Endothelial cell of umbilical vein (primary cell): ENCODE measurements at regions not wholly inside any gene's neighbourhood (a gene's known extent, or its start where the extent isn't known, plus 50 kb on each side); places are given as distances from the start of the nearest gene placed in this dataset.

Experiments used
- BruUV-seq: library from RNA; stranded (reverse); fragments of 400-500 nt; replicated peaks from 2 replicates; lab custom pipeline; 2021; lab: Mats Ljungman, UMichigan
- CTCF ChIA-PET: fragments of 300-600, 350-600 bp; sonication (Branson Sonifier 250); formaldehyde crosslinking; loops from one replicate; lab custom pipeline; 2021; ENCODE audit warnings: antibody characterized with exemption, inconsistent platforms; lab: Charles Lee
- POLR2A ChIA-PET: fragments of 300-600, 350-600 bp; sonication (Branson Sonifier 250); formaldehyde crosslinking; loops from one replicate; lab custom pipeline; 2021; ENCODE audit warnings: antibody characterized with exemption, inconsistent platforms; lab: Charles Lee
- DNase-seq: peaks from one replicate; pipeline ENCODE4 v3.0.0-alpha.2; 2011; ENCODE audit warnings: low read depth, low spot score
- FAIRE-seq: peaks from 2 replicates; lab custom pipeline; 2011; peaks lifted over from hg19 to GRCh38; lab: Jason Lieb, UNC
- H2AFZ ChIP-seq: 2 replicates; pipeline ENCODE4 v1.6.0; 2012; ENCODE audit warnings: low read depth, low read length, control low read depth, inconsistent platforms
- H3K27ac ChIP-seq: 2 replicates; pipeline ENCODE4 v1.5.1; 2011; ENCODE audit warnings: low read depth, mild to moderate bottlenecking, control low read depth, low read length, moderate library complexity; ENCODE audit not compliant: insufficient read depth
- H3K27me3 ChIP-seq, 2 experiments: 2 replicates each; pipeline versions ENCODE4 v1.6.0 to v1.6.1; 2011; ENCODE audit warnings: low read length in 2 of 2, mixed read lengths in 1 of 2; ENCODE audit not compliant: control insufficient read depth in 2 of 2, insufficient read depth in 2 of 2
- H3K36me3 ChIP-seq, 2 experiments: 2 replicates in 1 of 2; 3 replicates in 1 of 2; pipeline ENCODE4 v1.5.1; 2011; ENCODE audit warnings: low read length in 2 of 2, mild to moderate bottlenecking in 1 of 2, moderate library complexity in 1 of 2; ENCODE audit not compliant: control insufficient read depth in 2 of 2, insufficient read depth in 2 of 2; ENCODE audit errors: extremely low read depth in 1 of 2
- H3K4me1 ChIP-seq: 3 replicates; pipeline ENCODE4 v1.5.1; 2011; ENCODE audit warnings: mild to moderate bottlenecking, low read length; ENCODE audit not compliant: control insufficient read depth, insufficient read depth; ENCODE audit errors: extremely low read depth
- H3K4me2 ChIP-seq: 2 replicates; pipeline ENCODE4 v1.6.1; 2011; ENCODE audit warnings: low read length, control low read depth, mixed read lengths; ENCODE audit not compliant: insufficient read depth
- H3K4me3 ChIP-seq, 3 experiments: fragments of 200-600 bp in 1 of 3; sonication (generic), shearing (Covaris generic) in 1 of 3; replicated peaks in 1 of 3; 2 replicates each; pipeline ENCODE4 v1.5.1; 2011 to 2016; ENCODE audit warnings: control low read depth in 3 of 3, low read length in 3 of 3, mild to moderate bottlenecking in 2 of 3, inconsistent platforms in 1 of 3, low read depth in 1 of 3, moderate library complexity in 1 of 3; ENCODE audit not compliant: insufficient read depth in 1 of 3
- H3K79me2 ChIP-seq: 2 replicates; pipeline ENCODE4 v1.6.0; 2012; ENCODE audit warnings: low read length, inconsistent platforms; ENCODE audit not compliant: control insufficient read depth, insufficient read depth
- H3K9ac ChIP-seq: replicated peaks from 2 replicates; pipeline ENCODE3; 2011; ENCODE audit warnings: low read length, control low read depth; ENCODE audit not compliant: insufficient read depth; ENCODE audit errors: extremely low read depth
- H3K9me1 ChIP-seq: replicated peaks from 3 replicates; pipeline ENCODE4 v1.6.0; 2011; ENCODE audit warnings: mild to moderate bottlenecking, low read length; ENCODE audit not compliant: control insufficient read depth, insufficient read depth; ENCODE audit errors: extremely low read depth
- H3K9me3 ChIP-seq: replicated peaks from 2 replicates; pipeline ENCODE4 v1.5.1; 2012; ENCODE audit warnings: low read length, inconsistent platforms; ENCODE audit not compliant: control insufficient read depth, insufficient read depth
- H4K20me1 ChIP-seq: replicated peaks from 2 replicates; pipeline ENCODE3; 2011; ENCODE audit warnings: mild to moderate bottlenecking, low read length; ENCODE audit not compliant: control insufficient read depth, insufficient read depth; ENCODE audit errors: extremely low read depth
- EZH2 ChIP-seq: IDR thresholded peaks from 2 replicates; pipeline ENCODE4 v1.6.1; 2012; ENCODE audit warnings: borderline replicate concordance, low read depth, mild to moderate bottlenecking, moderate library complexity, low read length, inconsistent platforms; ENCODE audit not compliant: severe bottlenecking
- FOS ChIP-seq: IDR thresholded peaks from 2 replicates; pipeline ENCODE4 v1.6.1; 2011; ENCODE audit warnings: mild to moderate bottlenecking, low read length, moderate library complexity, borderline replicate concordance; ENCODE audit not compliant: insufficient read depth
- GATA2 ChIP-seq: IDR thresholded peaks from 2 replicates; pipeline ENCODE4 v1.7.0; 2011; ENCODE audit warnings: low read depth, mild to moderate bottlenecking, moderate library complexity, mixed read lengths, low read length; ENCODE audit not compliant: insufficient read length, insufficient read depth
- JUN ChIP-seq: IDR thresholded peaks from 2 replicates; pipeline ENCODE4 v1.6.1; 2011; ENCODE audit warnings: borderline replicate concordance, low read depth; ENCODE audit not compliant: insufficient read length, insufficient read depth
- MAX ChIP-seq: IDR thresholded peaks from 2 replicates; pipeline ENCODE4 v1.6.1; 2011; ENCODE audit not compliant: insufficient read depth, insufficient read length
- MYC ChIP-seq: IDR thresholded peaks from one replicate; pipeline ENCODE4 v1.6.1; 2011; ENCODE audit warnings: mild to moderate bottlenecking, low read depth, low read length
- POLR2A ChIP-seq: IDR thresholded peaks from 2 replicates; pipeline ENCODE4 v1.6.1; 2012; ENCODE audit warnings: low read depth, mild to moderate bottlenecking, control low read depth, low read length
- POLR2AphosphoS5 ChIP-seq: IDR thresholded peaks from 2 replicates; pipeline ENCODE4 v1.6.1; 2012; ENCODE audit warnings: low read depth, mild to moderate bottlenecking, control low read depth, low read length, moderate library complexity; ENCODE audit not compliant: insufficient read depth
- dilution Hi-C: fragments of 300-500 bp; cut with MboI; formaldehyde crosslinking; loops from one replicate; pipeline ENCODE4 v1.15.0; 2019; ENCODE audit warnings: low sequenced_read_pairs; ENCODE audit not compliant: extremely low pct_ligation_motif_present
- intact Hi-C: fragments of 100-400 bp; cut with micrococcal nuclease; formaldehyde crosslinking; loops from one replicate; pipeline ENCODE4 v1.10.0; 2022
- TF ChIP-seq, protein P1 (sequence below), 2 donors: IDR thresholded peaks; 1 replicate in 1 of 2; 2 replicates in 1 of 2; pipeline ENCODE4 v1.5.1; 2011; ENCODE audit warnings: low read length in 2 of 2, mild to moderate bottlenecking in 2 of 2, moderate library complexity in 2 of 2, control low read depth in 1 of 2, inconsistent platforms in 1 of 2, low read depth in 1 of 2; ENCODE audit not compliant: insufficient read depth in 1 of 2; ENCODE audit errors: extremely low read depth in 1 of 2

DNA sequence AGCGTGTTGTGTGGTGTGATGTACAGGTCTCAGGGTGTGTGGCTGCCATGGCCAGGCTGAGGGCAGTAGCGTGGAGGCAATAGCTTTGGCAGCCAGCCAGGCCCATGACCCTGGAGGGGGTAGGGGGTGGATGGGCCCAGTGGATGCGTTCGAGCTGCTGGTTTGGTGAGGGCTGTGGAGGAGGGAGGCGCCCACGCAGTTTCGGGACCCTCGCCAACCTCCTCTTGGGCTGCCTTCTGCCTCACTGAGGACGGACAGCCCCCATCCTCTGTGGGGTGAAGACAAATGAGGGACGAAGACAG lies 238.6 kb upstream of the GSE1 start:
- DNase-seq (no peak), FAIRE-seq (no peak)
- Histone ChIP-seq H3K4me1 (no peaks in the 10 kb centered on the region), H3K4me3 (no peak overlapping the region), H3K9me3 (no peaks in the 10 kb centered on the region), H3K4me2 (no peak overlapping the region), H3K27ac (no peak overlapping the region), H3K9me1 (no peaks in the 10 kb centered on the region), H3K27me3 (no peaks in the 10 kb centered on the region), H3K79me2 (no peaks in the 10 kb centered on the region), H3K36me3 (no peaks in the 10 kb centered on the region), H3K9ac (no peak overlapping the region), H4K20me1 (no peaks in the 10 kb centered on the region), H2AFZ (no peak overlapping the region)
- POLR2A ChIA-PET: no interaction called here
- CTCF ChIA-PET: no interaction called here
- BruUV-seq: no TSS peak
- intact Hi-C loops (no loop called here), dilution Hi-C loops (no loop called here)
- TF ChIP-seq EZH2 (no peak), POLR2AphosphoS5 (no peak), JUN (no peak), MAX (no peak), FOS (no peak), POLR2A (no peak), GATA2 (no peak), MYC (no peak)
- TF ChIP-seq, protein P1, sequence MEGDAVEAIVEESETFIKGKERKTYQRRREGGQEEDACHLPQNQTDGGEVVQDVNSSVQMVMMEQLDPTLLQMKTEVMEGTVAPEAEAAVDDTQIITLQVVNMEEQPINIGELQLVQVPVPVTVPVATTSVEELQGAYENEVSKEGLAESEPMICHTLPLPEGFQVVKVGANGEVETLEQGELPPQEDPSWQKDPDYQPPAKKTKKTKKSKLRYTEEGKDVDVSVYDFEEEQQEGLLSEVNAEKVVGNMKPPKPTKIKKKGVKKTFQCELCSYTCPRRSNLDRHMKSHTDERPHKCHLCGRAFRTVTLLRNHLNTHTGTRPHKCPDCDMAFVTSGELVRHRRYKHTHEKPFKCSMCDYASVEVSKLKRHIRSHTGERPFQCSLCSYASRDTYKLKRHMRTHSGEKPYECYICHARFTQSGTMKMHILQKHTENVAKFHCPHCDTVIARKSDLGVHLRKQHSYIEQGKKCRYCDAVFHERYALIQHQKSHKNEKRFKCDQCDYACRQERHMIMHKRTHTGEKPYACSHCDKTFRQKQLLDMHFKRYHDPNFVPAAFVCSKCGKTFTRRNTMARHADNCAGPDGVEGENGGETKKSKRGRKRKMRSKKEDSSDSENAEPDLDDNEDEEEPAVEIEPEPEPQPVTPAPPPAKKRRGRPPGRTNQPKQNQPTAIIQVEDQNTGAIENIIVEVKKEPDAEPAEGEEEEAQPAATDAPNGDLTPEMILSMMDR (IDR thresholded peaks at IDR 0.05; ENCODE audit: extremely low read depth in 1 of 2, insufficient read depth in 1 of 2, low read depth in 1 of 2, low read length in 2 of 2): no peak
